ENCODE measurements at regions not wholly inside any gene's neighbourhood (a gene's known extent, or its start where the extent isn't known, plus 50 kb on each side); places are given as distances from the start of the nearest gene placed in this dataset.
"Not testable (repeated sequence)": the region's sequence is repeated elsewhere in the genome, so short reads cannot be mapped to it uniquely, and the experiment has no call there.

GRCh38 chr7:153072806-153073205 is 313.3 kb downstream of the ACTR3B start:
- Histone ChIP-seq H3K27ac (no peak overlapping the region), H3K9me3 (no peaks in the 10 kb centered on the region), H3K4me3 (no peak overlapping the region), H3K4me1 (replicated peaks) (no peaks in the 10 kb centered on the region), H3K36me3 (no peaks in the 10 kb centered on the region), H3K27me3 (replicated peaks; ENCODE audit: insufficient read depth) (no peaks in the 10 kb centered on the region)
- no peak for DNase-seq (ENCODE audit: low spot score)
- intact Hi-C loops (cut with DNase I) = no loop called here
- WGBS = 47% methylated on average over 4 of the region's 4 CpGs
- no peak for TF ChIP-seq POLR2AphosphoS5 (IDR thresholded peaks at IDR 0.05)
- no peak for TF ChIP-seq CTCF (IDR thresholded peaks at IDR 0.05)
- TF ChIP-seq POLR2A (IDR thresholded peaks at IDR 0.05) = no peak

GRCh38 chr7:153076289-153076688 is 316.7 kb downstream of the ACTR3B start:
- 95% methylated on average over 2 of the region's 2 CpGs for WGBS
- H3K27me3 ChIP-seq (replicated peaks; ENCODE audit: insufficient read depth); H3K4me3 ChIP-seq; intact Hi-C loops (cut with DNase I); H3K9me3 ChIP-seq; H3K4me1 ChIP-seq (replicated peaks); H3K27ac ChIP-seq; DNase-seq (ENCODE audit: low spot score); H3K36me3 ChIP-seq: not testable (repeated sequence)

GRCh38 chr7:153081496-153081895 is 321.9 kb downstream of the ACTR3B start:
- H3K4me1 ChIP-seq (replicated peaks) = no peaks in the 10 kb centered on the region
- H3K27me3 ChIP-seq (replicated peaks; ENCODE audit: insufficient read depth) = no peaks in the 10 kb centered on the region
- DNase-seq (ENCODE audit: low spot score) = no peak
- WGBS = 59% methylated on average over 8 of the region's 8 CpGs
- no peak overlapping the region for H3K4me3 ChIP-seq
- no peaks in the 10 kb centered on the region for H3K9me3 ChIP-seq
- no peaks in the 10 kb centered on the region for H3K36me3 ChIP-seq
- intact Hi-C loops (cut with DNase I) = no loop called here
- no peak for TF ChIP-seq POLR2AphosphoS5 (IDR thresholded peaks at IDR 0.05)
- no peak for TF ChIP-seq CTCF (IDR thresholded peaks at IDR 0.05)
- no peak for TF ChIP-seq POLR2A (IDR thresholded peaks at IDR 0.05)
- H3K27ac ChIP-seq = no peak overlapping the region

- H3K4me3 ChIP-seq = no peak overlapping the region
- 76% methylated on average over 6 of the region's 6 CpGs for WGBS
- no peaks in the 10 kb centered on the region for H3K36me3 ChIP-seq
- no peaks in the 10 kb centered on the region for H3K27me3 ChIP-seq (replicated peaks; ENCODE audit: insufficient read depth)
- TF ChIP-seq POLR2AphosphoS5 (IDR thresholded peaks at IDR 0.05) (no peak), POLR2A (IDR thresholded peaks at IDR 0.05) (no peak), CTCF (IDR thresholded peaks at IDR 0.05) (no peak)
- no peaks in the 10 kb centered on the region for H3K4me1 ChIP-seq (replicated peaks)
- no peaks in the 10 kb centered on the region for H3K9me3 ChIP-seq
- intact Hi-C loops (cut with DNase I) = no loop called here
- no peak for DNase-seq (ENCODE audit: low spot score)
- no peak overlapping the region for H3K27ac ChIP-seq
Observed at GRCh38 chr7:153084278-153084677, 324.7 kb downstream of the ACTR3B start.

GRCh38 chr7:153087498-153087897 is 327.9 kb downstream of the ACTR3B start:
- 52% methylated on average over 4 of the region's 4 CpGs for WGBS
- no peak for TF ChIP-seq POLR2A (IDR thresholded peaks at IDR 0.05)
- TF ChIP-seq POLR2AphosphoS5 (IDR thresholded peaks at IDR 0.05) = no peak
- no peak for TF ChIP-seq CTCF (IDR thresholded peaks at IDR 0.05)
- Histone ChIP-seq H3K9me3 (no peaks in the 10 kb centered on the region), H3K27me3 (replicated peaks; ENCODE audit: insufficient read depth) (no peaks in the 10 kb centered on the region), H3K4me1 (replicated peaks) (no peaks in the 10 kb centered on the region), H3K4me3 (no peak overlapping the region), H3K36me3 (no peaks in the 10 kb centered on the region), H3K27ac (no peak overlapping the region)
- DNase-seq (ENCODE audit: low spot score) = no peak
- intact Hi-C loops (cut with DNase I) = no loop called here

All from prostate gland (tissue), 2 donors.